NCI-H146 (cell line): ENCODE measurements at regions not wholly inside any gene's neighbourhood (a gene's known extent, or its start where the extent isn't known, plus 50 kb on each side); places are given as distances from the start of the nearest gene placed in this dataset.
"Not testable (repeated sequence)": the region's sequence is repeated elsewhere in the genome, so short reads cannot be mapped to it uniquely, and the experiment has no call there.

ENCODE experiments used
- DNase-seq: peaks from one replicate; lab custom pipeline; 2025; lab: John Stamatoyannopoulos, UW

- no peak for DNase-seq
Observed at GRCh38 chr19:28142258-28142657, 1070.7 kb downstream of the UQCRFS1 start.

GRCh38 chr19:28140201-28140600 is 1072.8 kb downstream of the UQCRFS1 start:
- no peak for DNase-seq

- DNase-seq = no peak
Observed at GRCh38 chr19:28137772-28138171, 1075.2 kb downstream of the UQCRFS1 start.

- DNase-seq = no peak
Observed at GRCh38 chr19:28136796-28137195, 1076.2 kb downstream of the UQCRFS1 start.

- no peak for DNase-seq
Observed at GRCh38 chr19:28135825-28136224, 1077.1 kb downstream of the UQCRFS1 start.

- no peak for DNase-seq
Observed at GRCh38 chr19:28134311-28134710, 1078.6 kb downstream of the UQCRFS1 start.

- DNase-seq = not testable (repeated sequence)
Observed at GRCh38 chr19:28130881-28131280, 1082.1 kb downstream of the UQCRFS1 start.

- no peak for DNase-seq
Observed at GRCh38 chr19:28130066-28130511, 1082.9 kb downstream of the UQCRFS1 start.

GRCh38 chr19:28128341-28128740 is 1084.6 kb downstream of the UQCRFS1 start:
- DNase-seq = no peak

GRCh38 chr19:28126135-28126898 is 1086.6 kb downstream of the UQCRFS1 start:
- DNase-seq = no peak

- no peak for DNase-seq
Observed at GRCh38 chr19:28122734-28123133, 1090.2 kb downstream of the UQCRFS1 start.

GRCh38 chr19:28118235-28118634 is 1094.7 kb downstream of the UQCRFS1 start:
- no peak for DNase-seq

GRCh38 chr19:28117143-28117542 is 1095.8 kb downstream of the UQCRFS1 start:
- DNase-seq = no peak

- DNase-seq = not testable (repeated sequence)
Observed at GRCh38 chr19:28116379-28116778, 1096.6 kb downstream of the UQCRFS1 start.

GRCh38 chr19:28103921-28104320 is 1109.0 kb downstream of the UQCRFS1 start:
- no peak for DNase-seq

GRCh38 chr19:28084659-28085157 is 1128.2 kb downstream of the UQCRFS1 start:
- not testable (repeated sequence) for DNase-seq

- no peak for DNase-seq
Observed at GRCh38 chr19:28076628-28077027, 1136.3 kb downstream of the UQCRFS1 start.

- no peak for DNase-seq
Observed at GRCh38 chr19:28075229-28075628, 1137.7 kb downstream of the UQCRFS1 start.

- DNase-seq = no peak
Observed at GRCh38 chr19:28074773-28075172, 1138.2 kb downstream of the UQCRFS1 start.

GRCh38 chr19:28067882-28068281 is 1145.1 kb downstream of the UQCRFS1 start:
- DNase-seq = no peak

GRCh38 chr19:28066988-28067387 is 1146.0 kb downstream of the UQCRFS1 start:
- no peak for DNase-seq

- no peak for DNase-seq
Observed at GRCh38 chr19:28066161-28066560, 1146.8 kb downstream of the UQCRFS1 start.

- no peak for DNase-seq
Observed at GRCh38 chr19:28065026-28065425, 1147.9 kb downstream of the UQCRFS1 start.

- no peak for DNase-seq
Observed at GRCh38 chr19:28063702-28064101, 1149.2 kb downstream of the UQCRFS1 start.
